Heart left ventricle (tissue), 16 donors: ENCODE measurements at regions not wholly inside any gene's neighbourhood (a gene's known extent, or its start where the extent isn't known, plus 50 kb on each side); places are given as distances from the start of the nearest gene placed in this dataset.
"Not testable (repeated sequence)": the region's sequence is repeated elsewhere in the genome, so short reads cannot be mapped to it uniquely, and the experiment has no call there.

Experiments used
- ATAC-seq, 4 donors: fragments of 200-7000 bp; cut with Tn5 transposase; one replicate each; pipeline ENCODE4 v1.9.1; 2020 to 2022; ENCODE audit warnings: moderate library complexity in 4 of 4, mild to moderate bottlenecking in 3 of 4, moderate number of reproducible peaks in 1 of 4
- DNase-seq, 5 donors: peaks; one replicate each; pipeline ENCODE4 v3.0.0-alpha.2; 2020
- H3K27ac ChIP-seq, 12 donors: fragments of 200-600 bp; sonication (generic) in 4 of 12; one replicate each; pipeline versions ENCODE4 v1.5.0 to v1.8.0; 2016 to 2022; ENCODE audit warnings: mild to moderate bottlenecking in 2 of 12
- H3K27me3 ChIP-seq, 9 donors: fragments of 200-600 bp; sonication (generic) in 2 of 9; one replicate each; pipeline versions ENCODE4 v1.5.1 to v1.8.0; 2016 to 2022; ENCODE audit warnings: mild to moderate bottlenecking in 3 of 9
- H3K36me3 ChIP-seq, 9 donors: fragments of 200-600 bp; sonication (generic) in 2 of 9; one replicate each; pipeline versions ENCODE4 v1.5.0 to v1.8.0; 2018 to 2022; ENCODE audit warnings: mild to moderate bottlenecking in 2 of 9
- H3K4me1 ChIP-seq, 12 donors: fragments of 200-600 bp; sonication (generic) in 4 of 12; one replicate each; pipeline versions ENCODE4 v1.5.0 to v1.8.0; 2016 to 2022; ENCODE audit warnings: mild to moderate bottlenecking in 3 of 12
- H3K4me3 ChIP-seq, 12 donors: fragments of 200-600 bp; sonication (generic) in 4 of 12; one replicate each; pipeline versions ENCODE4 v1.5.0 to v1.8.0; 2017 to 2022; ENCODE audit warnings: mild to moderate bottlenecking in 9 of 12, moderate library complexity in 4 of 12
- H3K9me3 ChIP-seq, 12 donors: fragments of 200-600 bp; sonication (generic) in 4 of 12; one replicate each; pipeline versions ENCODE4 v1.5.0 to v1.8.0; 2016 to 2022; ENCODE audit warnings: mild to moderate bottlenecking in 1 of 12
- POLR2A ChIP-seq, 2 donors: fragments of 450-650 bp; IDR thresholded peaks; one replicate each; pipeline ENCODE4 v1.6.1; 2017; ENCODE audit warnings: antibody characterized with exemption in 2 of 2, mild to moderate bottlenecking in 2 of 2, moderate library complexity in 2 of 2
- WGBS, 4 donors: extraction: QIAGEN DNeasy Blood & Tissue Kit in 2 of 4; methylation state at CpG; one replicate each; pipeline versions ENCODE4 v1.1.5 to v1.1.7; 2013 to 2018; 5-methylcytosine and 5-hydroxymethylcytosine counted together
- intact Hi-C, 10 donors: fragments of 100-400 bp; cut with DNase I; formaldehyde crosslinking; loops; one replicate each; pipeline versions ENCODE4 v1.11.1 to v1.14.2; 2022
- TF ChIP-seq, protein P1 (sequence below), 12 donors: fragments of 200-600 bp; sonication (generic) in 4 of 12; IDR thresholded peaks; one replicate each; pipeline versions ENCODE4 v1.5.0 to v1.8.0; 2018 to 2022; ENCODE audit warnings: antibody characterized with exemption in 12 of 12, mild to moderate bottlenecking in 5 of 12
- donor health status: ischemic (EF 13 %, LVEDD 7.1; RV severe dilation, severe dysfunction).
- donor health status: healthy with polysubstance abuse.
- donor health status: DM: no; HTN: yes; CAD: no.
- donor health status: DM: no; HTN: no; CAD: no.
- donor health status: ischemic (EF 25% LVEDD 6.9; RV normal size, moderate dysfunction).
- donor health status: ischemic (EF 25% LVEDD 5.7; RV mildly dilated, moderate dysfunction).
- donor health status: healthy.
- donor health status: DM: yes; HTN: yes; CAD: no.
- donor health status: ischemic (EF 35%, LVEDD 5.7; RV mildly dilated, moderate dysfunction).
- donor health status: nonischemic (EF 11% LVEDD 7.7; RV severe dilation, severe dysfunction).
- donor health status: DM: yes; HTN: yes; CAD: no.
- donor health status: PGD.
- donor health status: ischemic (EF 29% LVEDD 5.4; RV normal size, mild dysfunction).
- donor health status: nonischemic (EF 23%, LVEDD 6.1; RV moderate dilation, normal function).

GRCh38 chr6:803191-803977 lies 110.4 kb upstream of the EXOC2 start:
- Histone ChIP-seq H3K4me1 (no peaks in the 10 kb centered on the region), H3K27ac (no peak overlapping the region), H3K36me3 (no peaks in the 10 kb centered on the region), H3K9me3 (no peaks in the 10 kb centered on the region), H3K27me3 (peaks cover 0 to 46% (median 20%) of the 10 kb centered on the region in 9 donors), H3K4me3 (no peak overlapping the region)
- intact Hi-C loops: no loop called here
- TF ChIP-seq POLR2A (IDR thresholded peaks at IDR 0.05): no peak
- TF ChIP-seq, protein P1, sequence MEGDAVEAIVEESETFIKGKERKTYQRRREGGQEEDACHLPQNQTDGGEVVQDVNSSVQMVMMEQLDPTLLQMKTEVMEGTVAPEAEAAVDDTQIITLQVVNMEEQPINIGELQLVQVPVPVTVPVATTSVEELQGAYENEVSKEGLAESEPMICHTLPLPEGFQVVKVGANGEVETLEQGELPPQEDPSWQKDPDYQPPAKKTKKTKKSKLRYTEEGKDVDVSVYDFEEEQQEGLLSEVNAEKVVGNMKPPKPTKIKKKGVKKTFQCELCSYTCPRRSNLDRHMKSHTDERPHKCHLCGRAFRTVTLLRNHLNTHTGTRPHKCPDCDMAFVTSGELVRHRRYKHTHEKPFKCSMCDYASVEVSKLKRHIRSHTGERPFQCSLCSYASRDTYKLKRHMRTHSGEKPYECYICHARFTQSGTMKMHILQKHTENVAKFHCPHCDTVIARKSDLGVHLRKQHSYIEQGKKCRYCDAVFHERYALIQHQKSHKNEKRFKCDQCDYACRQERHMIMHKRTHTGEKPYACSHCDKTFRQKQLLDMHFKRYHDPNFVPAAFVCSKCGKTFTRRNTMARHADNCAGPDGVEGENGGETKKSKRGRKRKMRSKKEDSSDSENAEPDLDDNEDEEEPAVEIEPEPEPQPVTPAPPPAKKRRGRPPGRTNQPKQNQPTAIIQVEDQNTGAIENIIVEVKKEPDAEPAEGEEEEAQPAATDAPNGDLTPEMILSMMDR (IDR thresholded peaks at IDR 0.05): no peak
- 81 to 87% (median 86%) methylated on average over 11 of the region's 11 CpGs for WGBS, 4 donors
- no peak for DNase-seq
- ATAC-seq: no peak

GRCh38 chr6:802701-803100 lies 109.8 kb upstream of the EXOC2 start:
- H3K4me3 ChIP-seq: no peak overlapping the region
- no peaks in the 10 kb centered on the region for H3K36me3 ChIP-seq
- WGBS, 4 donors: 53 to 67% (median 62%) methylated on average over 9 of the region's 9 CpGs
- ATAC-seq (no peak), DNase-seq (no peak)
- TF ChIP-seq POLR2A (IDR thresholded peaks at IDR 0.05): no peak
- TF ChIP-seq, protein P1 (IDR thresholded peaks at IDR 0.05): no peak
- no peak overlapping the region for H3K27ac ChIP-seq
- intact Hi-C loops: no loop called here
- peaks cover 0 to 42% (median 20%) of the 10 kb centered on the region in 9 donors for H3K27me3 ChIP-seq
- no peaks in the 10 kb centered on the region for H3K4me1 ChIP-seq
- no peaks in the 10 kb centered on the region for H3K9me3 ChIP-seq

- 71 to 80% (median 76%) methylated on average over 10 of the region's 10 CpGs for WGBS, 4 donors
- ATAC-seq, H3K9me3 ChIP-seq, H3K4me3 ChIP-seq, H3K36me3 ChIP-seq, DNase-seq, H3K27ac ChIP-seq, H3K4me1 ChIP-seq, intact Hi-C loops: not testable (repeated sequence)
- peaks cover 0 to 45% (median 20%) of the 10 kb centered on the region in 9 donors for H3K27me3 ChIP-seq
Measured at GRCh38 chr6:802223-802622, 109.3 kb upstream of the EXOC2 start.

- no peaks in the 10 kb centered on the region for H3K36me3 ChIP-seq
- no peak for TF ChIP-seq POLR2A (IDR thresholded peaks at IDR 0.05)
- TF ChIP-seq, protein P1 (IDR thresholded peaks at IDR 0.05): no peak
- intact Hi-C loops: loop anchor here in 9 of 10 donors (2.0 to 10.0 kb wide), 6 partner anchors 265 to 638 kb away; no protein-coding TSS in a partner anchor
- DNase-seq (no peak), ATAC-seq (no peak)
- 74 to 80% (median 77%) methylated on average over 6 of the region's 6 CpGs for WGBS, 4 donors
- H3K4me1 ChIP-seq: no peaks in the 10 kb centered on the region
- no peak overlapping the region for H3K27ac ChIP-seq
- peaks cover 0 to 70% (median 33%) of the 10 kb centered on the region in 9 donors for H3K27me3 ChIP-seq
- H3K9me3 ChIP-seq: no peaks in the 10 kb centered on the region
- H3K4me3 ChIP-seq: no peak overlapping the region
Measured at GRCh38 chr6:799769-800168, 106.8 kb upstream of the EXOC2 start.
